Keratinocyte (primary cell): ENCODE measurements at regions not wholly inside any gene's neighbourhood (a gene's known extent, or its start where the extent isn't known, plus 50 kb on each side); places are given as distances from the start of the nearest gene placed in this dataset.

ENCODE experiments used
- DNase-seq: peaks from one replicate; pipeline ENCODE4 v3.0.0-alpha.2; 2011; ENCODE audit warnings: low read depth, missing footprints, low spot score
- FAIRE-seq: peaks from 2 replicates; lab custom pipeline; 2011; peaks lifted over from hg19 to GRCh38; lab: Jason Lieb, UNC
- H2AFZ ChIP-seq: 2 replicates; pipeline ENCODE4 v1.6.0; 2012; ENCODE audit warnings: low read length, control low read depth, inconsistent platforms; ENCODE audit not compliant: control insufficient read depth
- H3K27ac ChIP-seq: 2 replicates; pipeline ENCODE4 v1.5.1; 2011; ENCODE audit warnings: low read length; ENCODE audit not compliant: control insufficient read depth, insufficient read depth
- H3K27me3 ChIP-seq: 3 replicates; pipeline ENCODE4 v1.6.0; 2011; ENCODE audit warnings: low read length; ENCODE audit not compliant: control insufficient read depth, insufficient read depth; ENCODE audit errors: extremely low read depth
- H3K36me3 ChIP-seq, 2 experiments: 2 replicates in 1 of 2; 3 replicates in 1 of 2; pipeline ENCODE4 v1.5.1; 2011; ENCODE audit warnings: low read length in 2 of 2, mild to moderate bottlenecking in 1 of 2; ENCODE audit not compliant: control insufficient read depth in 2 of 2, insufficient read depth in 2 of 2; ENCODE audit errors: extremely low read depth in 1 of 2
- H3K4me1 ChIP-seq: 3 replicates; pipeline ENCODE4 v1.5.1; 2011; ENCODE audit warnings: low read length; ENCODE audit not compliant: control insufficient read depth, insufficient read depth; ENCODE audit errors: extremely low read depth
- H3K4me2 ChIP-seq: 3 replicates; pipeline ENCODE4 v1.6.0; 2011; ENCODE audit warnings: low read depth, low read length; ENCODE audit not compliant: control insufficient read depth, insufficient read depth; ENCODE audit errors: extremely low read depth
- H3K4me3 ChIP-seq, 3 experiments: fragments of 200-600 bp in 1 of 3; sonication (generic) in 1 of 3; 2 replicates in 2 of 3; 3 replicates in 1 of 3; pipeline ENCODE4 v1.5.1; 2011 to 2016; ENCODE audit warnings: low read length in 3 of 3, mild to moderate bottlenecking in 3 of 3, control low read depth in 2 of 3, inconsistent platforms in 1 of 3, low read depth in 1 of 3, mixed read lengths in 1 of 3, mixed run types in 1 of 3, moderate library complexity in 1 of 3; ENCODE audit not compliant: control insufficient read depth in 2 of 3, insufficient read depth in 2 of 3; ENCODE audit errors: extremely low read depth in 1 of 3
- H3K79me2 ChIP-seq: 2 replicates; pipeline ENCODE4 v1.6.0; 2012; ENCODE audit warnings: low read length; ENCODE audit not compliant: control insufficient read depth, insufficient read depth
- H3K9ac ChIP-seq: 3 replicates; pipeline ENCODE4 v1.6.0; 2011; ENCODE audit warnings: low read length; ENCODE audit not compliant: control insufficient read depth, insufficient read depth; ENCODE audit errors: extremely low read depth
- H3K9me1 ChIP-seq: 3 replicates; pipeline ENCODE4 v1.6.0; 2011; ENCODE audit warnings: low read length; ENCODE audit not compliant: control insufficient read depth, insufficient read depth; ENCODE audit errors: extremely low read depth
- H3K9me3 ChIP-seq: 2 replicates; pipeline ENCODE4 v1.5.1; 2012; ENCODE audit warnings: low read depth, low read length; ENCODE audit not compliant: control insufficient read depth
- H4K20me1 ChIP-seq: 3 replicates; pipeline ENCODE4 v1.6.0; 2011; ENCODE audit warnings: low read length; ENCODE audit not compliant: control insufficient read depth, insufficient read depth; ENCODE audit errors: extremely low read depth
- EZH2 ChIP-seq: IDR thresholded peaks from one replicate; pipeline ENCODE4 v1.6.1; 2012; ENCODE audit warnings: inconsistent platforms, mild to moderate bottlenecking, low read length, moderate library complexity
- dilution Hi-C: fragments of 300-500 bp; cut with MboI; formaldehyde crosslinking; loops from one replicate; pipeline ENCODE4 v1.7.0; 2020; ENCODE audit warnings: low sequenced_read_pairs; ENCODE audit not compliant: extremely low pct_ligation_motif_present
- TF ChIP-seq, protein P1 (sequence below), 3 experiments: IDR thresholded peaks in 1 of 3; conservative IDR thresholded peaks in 1 of 3; optimal IDR thresholded peaks in 1 of 3; 2 replicates in 2 of 3; 3 replicates in 1 of 3; pipeline versions ENCODE3 to v1.5.1; 2011; ENCODE audit warnings: low read length in 3 of 3, mild to moderate bottlenecking in 3 of 3, moderate library complexity in 2 of 3, control low read depth in 1 of 3, inconsistent platforms in 1 of 3; ENCODE audit not compliant: insufficient read depth in 2 of 3; ENCODE audit errors: extremely low read depth in 1 of 3

DNA sequence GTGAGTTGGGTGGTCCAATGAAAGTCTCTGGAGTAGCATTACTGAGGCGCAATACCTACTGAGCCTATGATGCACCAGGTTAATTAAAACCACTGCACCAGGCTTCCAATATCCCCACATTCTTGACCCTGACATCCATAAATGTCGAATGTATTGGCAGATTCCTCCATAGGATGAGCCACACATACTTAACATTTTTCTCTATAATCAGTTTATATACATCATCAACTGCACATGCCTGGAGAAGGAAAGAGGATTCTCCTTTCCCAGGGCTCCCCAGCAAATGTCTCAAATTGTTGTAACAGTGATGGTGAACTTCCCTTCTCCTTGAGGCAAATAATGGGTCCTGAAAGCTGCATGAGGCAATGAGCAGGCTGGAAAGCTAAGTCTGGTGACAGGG is 82.3 kb upstream of the LPP start:
- no peak overlapping the region for H3K27ac ChIP-seq
- TF ChIP-seq, protein P1, sequence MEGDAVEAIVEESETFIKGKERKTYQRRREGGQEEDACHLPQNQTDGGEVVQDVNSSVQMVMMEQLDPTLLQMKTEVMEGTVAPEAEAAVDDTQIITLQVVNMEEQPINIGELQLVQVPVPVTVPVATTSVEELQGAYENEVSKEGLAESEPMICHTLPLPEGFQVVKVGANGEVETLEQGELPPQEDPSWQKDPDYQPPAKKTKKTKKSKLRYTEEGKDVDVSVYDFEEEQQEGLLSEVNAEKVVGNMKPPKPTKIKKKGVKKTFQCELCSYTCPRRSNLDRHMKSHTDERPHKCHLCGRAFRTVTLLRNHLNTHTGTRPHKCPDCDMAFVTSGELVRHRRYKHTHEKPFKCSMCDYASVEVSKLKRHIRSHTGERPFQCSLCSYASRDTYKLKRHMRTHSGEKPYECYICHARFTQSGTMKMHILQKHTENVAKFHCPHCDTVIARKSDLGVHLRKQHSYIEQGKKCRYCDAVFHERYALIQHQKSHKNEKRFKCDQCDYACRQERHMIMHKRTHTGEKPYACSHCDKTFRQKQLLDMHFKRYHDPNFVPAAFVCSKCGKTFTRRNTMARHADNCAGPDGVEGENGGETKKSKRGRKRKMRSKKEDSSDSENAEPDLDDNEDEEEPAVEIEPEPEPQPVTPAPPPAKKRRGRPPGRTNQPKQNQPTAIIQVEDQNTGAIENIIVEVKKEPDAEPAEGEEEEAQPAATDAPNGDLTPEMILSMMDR (optimal IDR thresholded peaks at IDR 0.05 in 1 of 3, IDR thresholded peaks at IDR 0.05 in 1 of 3, conservative IDR thresholded peaks at IDR 0.05 in 1 of 3; ENCODE audit: extremely low read depth in 1 of 3, insufficient read depth in 2 of 3, low read length in 3 of 3) = no peak
- TF ChIP-seq EZH2 = no peak
- no peaks in the 10 kb centered on the region for H3K9me1 ChIP-seq
- DNase-seq (no peak), FAIRE-seq (no peak)
- H3K79me2 ChIP-seq = no peaks in the 10 kb centered on the region
- no peak overlapping the region for H3K9ac ChIP-seq
- dilution Hi-C loops = no loop called here
- H3K27me3 ChIP-seq = no peaks in the 10 kb centered on the region
- no peaks in the 10 kb centered on the region for H4K20me1 ChIP-seq
- peaks cover 7% of the 10 kb centered on the region for H3K4me1 ChIP-seq
- no peaks in the 10 kb centered on the region for H3K9me3 ChIP-seq
- H2AFZ ChIP-seq = no peak overlapping the region
- no peak overlapping the region for H3K4me3 ChIP-seq
- H3K36me3 ChIP-seq = no peaks in the 10 kb centered on the region
- no peak overlapping the region for H3K4me2 ChIP-seq

DNA sequence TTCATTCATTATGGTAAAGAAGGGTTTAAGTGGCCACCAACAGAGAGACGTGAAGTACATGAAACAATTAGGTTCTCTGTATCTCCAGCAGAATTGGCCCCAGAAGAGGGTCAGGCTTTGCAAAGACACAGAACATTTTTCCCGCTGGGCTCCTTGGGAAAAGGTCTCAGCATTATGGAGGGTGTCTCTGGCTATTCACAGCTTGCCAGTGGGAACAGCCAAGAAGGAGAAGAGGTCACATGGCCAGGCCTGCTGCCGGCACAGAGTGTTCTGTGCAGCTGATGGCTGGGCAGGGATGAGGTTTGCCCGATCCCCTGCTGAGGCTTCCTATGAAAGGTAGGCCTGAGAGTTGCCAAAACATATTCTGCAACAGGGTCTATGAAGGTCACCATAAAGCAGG is 77.8 kb upstream of the LPP start:
- H3K4me2 ChIP-seq = no peak overlapping the region
- no peaks in the 10 kb centered on the region for H3K9me3 ChIP-seq
- FAIRE-seq = no peak
- H3K27me3 ChIP-seq = no peaks in the 10 kb centered on the region
- no peak overlapping the region for H3K27ac ChIP-seq
- no peak overlapping the region for H2AFZ ChIP-seq
- H3K9ac ChIP-seq = no peak overlapping the region
- H3K9me1 ChIP-seq = no peaks in the 10 kb centered on the region
- no peak overlapping the region for H3K4me3 ChIP-seq
- DNase-seq = no peak
- H3K36me3 ChIP-seq = no peaks in the 10 kb centered on the region
- dilution Hi-C loops = no loop called here
- TF ChIP-seq, protein P1 (optimal IDR thresholded peaks at IDR 0.05 in 1 of 3, IDR thresholded peaks at IDR 0.05 in 1 of 3, conservative IDR thresholded peaks at IDR 0.05 in 1 of 3; ENCODE audit: extremely low read depth in 1 of 3, insufficient read depth in 2 of 3, low read length in 3 of 3) = no peak
- no peak for TF ChIP-seq EZH2
- no peaks in the 10 kb centered on the region for H3K4me1 ChIP-seq
- no peaks in the 10 kb centered on the region for H3K79me2 ChIP-seq
- no peaks in the 10 kb centered on the region for H4K20me1 ChIP-seq
